ENCODE measurements at regions not wholly inside any gene's neighbourhood (a gene's known extent, or its start where the extent isn't known, plus 50 kb on each side); places are given as distances from the start of the nearest gene placed in this dataset.

- H3K4me3 ChIP-seq (ENCODE audit: insufficient read depth, low read depth, low read length) = no peak overlapping the region
- no peaks in the 10 kb centered on the region for H3K36me3 ChIP-seq (replicated peaks; ENCODE audit: control insufficient read depth, insufficient read depth, low read length)
- no peak for DNase-seq
- no peaks in the 10 kb centered on the region for H3K27me3 ChIP-seq (ENCODE audit: control insufficient read depth, insufficient read depth, low read length)
These were observed 199.7 kb upstream of the TLE4 start for GRCh38 chr9:79371948-79372555.

- Histone ChIP-seq H3K27me3 (ENCODE audit: control insufficient read depth, insufficient read depth, low read length) (no peaks in the 10 kb centered on the region), H3K4me3 (ENCODE audit: insufficient read depth, low read depth, low read length) (no peak overlapping the region), H3K36me3 (replicated peaks; ENCODE audit: control insufficient read depth, insufficient read depth, low read length) (no peaks in the 10 kb centered on the region)
- no peak for DNase-seq
These were observed 194.4 kb upstream of the TLE4 start for GRCh38 chr9:79377339-79377855.

- Histone ChIP-seq H3K4me3 (ENCODE audit: insufficient read depth, low read depth, low read length) (no peak overlapping the region), H3K36me3 (replicated peaks; ENCODE audit: control insufficient read depth, insufficient read depth, low read length) (no peaks in the 10 kb centered on the region), H3K27me3 (ENCODE audit: control insufficient read depth, insufficient read depth, low read length) (no peaks in the 10 kb centered on the region)
- no peak for DNase-seq
These were observed 193.7 kb upstream of the TLE4 start for GRCh38 chr9:79378107-79378506.

GRCh38 chr9:79382044-79382443, 189.7 kb upstream of the TLE4 start:
- DNase-seq = no peak
- Histone ChIP-seq H3K36me3 (replicated peaks; ENCODE audit: control insufficient read depth, insufficient read depth, low read length) (no peaks in the 10 kb centered on the region), H3K4me3 (ENCODE audit: insufficient read depth, low read depth, low read length) (no peak overlapping the region), H3K27me3 (ENCODE audit: control insufficient read depth, insufficient read depth, low read length) (no peaks in the 10 kb centered on the region)

GRCh38 chr9:79382458-79382857, 189.3 kb upstream of the TLE4 start:
- Histone ChIP-seq H3K36me3 (replicated peaks; ENCODE audit: control insufficient read depth, insufficient read depth, low read length) (no peaks in the 10 kb centered on the region), H3K4me3 (ENCODE audit: insufficient read depth, low read depth, low read length) (no peak overlapping the region), H3K27me3 (ENCODE audit: control insufficient read depth, insufficient read depth, low read length) (no peaks in the 10 kb centered on the region)
- no peak for DNase-seq

GRCh38 chr9:79383096-79383495, 188.7 kb upstream of the TLE4 start:
- H3K27me3 ChIP-seq (ENCODE audit: control insufficient read depth, insufficient read depth, low read length) = no peaks in the 10 kb centered on the region
- no peak overlapping the region for H3K4me3 ChIP-seq (ENCODE audit: insufficient read depth, low read depth, low read length)
- DNase-seq = no peak
- H3K36me3 ChIP-seq (replicated peaks; ENCODE audit: control insufficient read depth, insufficient read depth, low read length) = no peaks in the 10 kb centered on the region

GRCh38 chr9:79384091-79384490, 187.7 kb upstream of the TLE4 start:
- Histone ChIP-seq H3K36me3 (replicated peaks; ENCODE audit: control insufficient read depth, insufficient read depth, low read length) (no peaks in the 10 kb centered on the region), H3K4me3 (ENCODE audit: insufficient read depth, low read depth, low read length) (no peak overlapping the region), H3K27me3 (ENCODE audit: control insufficient read depth, insufficient read depth, low read length) (no peaks in the 10 kb centered on the region)
- no peak for DNase-seq

- no peaks in the 10 kb centered on the region for H3K36me3 ChIP-seq (replicated peaks; ENCODE audit: control insufficient read depth, insufficient read depth, low read length)
- no peak for DNase-seq
- H3K27me3 ChIP-seq (ENCODE audit: control insufficient read depth, insufficient read depth, low read length) = no peaks in the 10 kb centered on the region
- no peak overlapping the region for H3K4me3 ChIP-seq (ENCODE audit: insufficient read depth, low read depth, low read length)
These were observed 187.3 kb upstream of the TLE4 start for GRCh38 chr9:79384501-79384900.

GRCh38 chr9:79387101-79387835, 184.5 kb upstream of the TLE4 start:
- no peak for DNase-seq
- Histone ChIP-seq H3K36me3 (replicated peaks; ENCODE audit: control insufficient read depth, insufficient read depth, low read length) (no peaks in the 10 kb centered on the region), H3K4me3 (ENCODE audit: insufficient read depth, low read depth, low read length) (no peak overlapping the region), H3K27me3 (ENCODE audit: control insufficient read depth, insufficient read depth, low read length) (no peaks in the 10 kb centered on the region)

GRCh38 chr9:79390077-79390698, 181.6 kb upstream of the TLE4 start:
- Histone ChIP-seq H3K36me3 (replicated peaks; ENCODE audit: control insufficient read depth, insufficient read depth, low read length) (no peaks in the 10 kb centered on the region), H3K27me3 (ENCODE audit: control insufficient read depth, insufficient read depth, low read length) (no peaks in the 10 kb centered on the region), H3K4me3 (ENCODE audit: insufficient read depth, low read depth, low read length) (no peak overlapping the region)
- no peak for DNase-seq

- no peak for DNase-seq
- no peaks in the 10 kb centered on the region for H3K36me3 ChIP-seq (replicated peaks; ENCODE audit: control insufficient read depth, insufficient read depth, low read length)
- H3K4me3 ChIP-seq (ENCODE audit: insufficient read depth, low read depth, low read length) = no peak overlapping the region
- H3K27me3 ChIP-seq (ENCODE audit: control insufficient read depth, insufficient read depth, low read length) = no peaks in the 10 kb centered on the region
These were observed 180.7 kb upstream of the TLE4 start for GRCh38 chr9:79390781-79391770.

GRCh38 chr9:79395228-79395627, 176.5 kb upstream of the TLE4 start:
- H3K36me3 ChIP-seq (replicated peaks; ENCODE audit: control insufficient read depth, insufficient read depth, low read length) = no peaks in the 10 kb centered on the region
- no peaks in the 10 kb centered on the region for H3K27me3 ChIP-seq (ENCODE audit: control insufficient read depth, insufficient read depth, low read length)
- H3K4me3 ChIP-seq (ENCODE audit: insufficient read depth, low read depth, low read length) = no peak overlapping the region
- no peak for DNase-seq

- Histone ChIP-seq H3K36me3 (replicated peaks; ENCODE audit: control insufficient read depth, insufficient read depth, low read length) (no peaks in the 10 kb centered on the region), H3K27me3 (ENCODE audit: control insufficient read depth, insufficient read depth, low read length) (no peaks in the 10 kb centered on the region), H3K4me3 (ENCODE audit: insufficient read depth, low read depth, low read length) (no peak overlapping the region)
- DNase-seq = no peak
These were observed 176.0 kb upstream of the TLE4 start for GRCh38 chr9:79395755-79396154.

GRCh38 chr9:79396168-79396567, 175.6 kb upstream of the TLE4 start:
- Histone ChIP-seq H3K4me3 (ENCODE audit: insufficient read depth, low read depth, low read length) (no peak overlapping the region), H3K36me3 (replicated peaks; ENCODE audit: control insufficient read depth, insufficient read depth, low read length) (no peaks in the 10 kb centered on the region), H3K27me3 (ENCODE audit: control insufficient read depth, insufficient read depth, low read length) (no peaks in the 10 kb centered on the region)
- no peak for DNase-seq
